ENCODE measurements at regions not wholly inside any gene's neighbourhood (a gene's known extent, or its start where the extent isn't known, plus 50 kb on each side); places are given as distances from the start of the nearest gene placed in this dataset.

DNA sequence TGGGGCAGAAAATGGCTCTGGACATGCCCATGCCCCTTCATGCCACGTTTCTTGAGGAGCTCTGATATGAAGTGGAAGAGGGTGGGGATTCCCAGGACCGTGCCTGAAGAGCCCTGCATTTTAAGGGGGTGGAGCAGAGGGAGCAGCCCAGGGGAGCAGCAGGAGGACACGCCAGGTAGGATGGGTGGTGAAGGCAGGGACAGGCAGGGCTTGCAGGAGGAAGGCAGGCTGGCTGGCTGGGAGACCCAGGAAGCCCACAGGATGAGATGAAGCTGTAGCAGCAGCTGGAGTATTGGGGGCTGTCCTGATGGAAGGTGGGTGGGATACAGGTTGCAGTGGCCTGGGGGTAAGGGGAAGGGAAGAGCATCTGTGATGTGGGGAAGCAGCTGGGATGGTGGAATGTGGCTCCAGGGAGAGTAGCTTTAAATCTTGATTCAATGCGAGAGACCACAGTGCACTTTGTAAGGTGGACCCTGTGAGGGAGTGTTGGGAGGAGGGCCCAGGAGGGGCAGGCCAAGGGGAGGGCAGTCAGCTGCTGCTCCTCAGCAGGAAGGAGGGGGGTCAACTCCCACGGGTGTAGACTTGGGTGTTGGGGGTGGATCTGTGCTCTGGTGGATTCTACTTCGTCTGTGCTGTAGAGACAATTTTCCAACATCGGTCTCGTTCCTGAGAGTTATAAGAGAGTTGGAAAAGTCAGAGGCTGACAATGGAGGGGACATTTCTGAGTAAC is 242.6 kb upstream of the IRX4 start:
- TF ChIP-seq, protein P1, sequence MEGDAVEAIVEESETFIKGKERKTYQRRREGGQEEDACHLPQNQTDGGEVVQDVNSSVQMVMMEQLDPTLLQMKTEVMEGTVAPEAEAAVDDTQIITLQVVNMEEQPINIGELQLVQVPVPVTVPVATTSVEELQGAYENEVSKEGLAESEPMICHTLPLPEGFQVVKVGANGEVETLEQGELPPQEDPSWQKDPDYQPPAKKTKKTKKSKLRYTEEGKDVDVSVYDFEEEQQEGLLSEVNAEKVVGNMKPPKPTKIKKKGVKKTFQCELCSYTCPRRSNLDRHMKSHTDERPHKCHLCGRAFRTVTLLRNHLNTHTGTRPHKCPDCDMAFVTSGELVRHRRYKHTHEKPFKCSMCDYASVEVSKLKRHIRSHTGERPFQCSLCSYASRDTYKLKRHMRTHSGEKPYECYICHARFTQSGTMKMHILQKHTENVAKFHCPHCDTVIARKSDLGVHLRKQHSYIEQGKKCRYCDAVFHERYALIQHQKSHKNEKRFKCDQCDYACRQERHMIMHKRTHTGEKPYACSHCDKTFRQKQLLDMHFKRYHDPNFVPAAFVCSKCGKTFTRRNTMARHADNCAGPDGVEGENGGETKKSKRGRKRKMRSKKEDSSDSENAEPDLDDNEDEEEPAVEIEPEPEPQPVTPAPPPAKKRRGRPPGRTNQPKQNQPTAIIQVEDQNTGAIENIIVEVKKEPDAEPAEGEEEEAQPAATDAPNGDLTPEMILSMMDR (IDR thresholded peaks at IDR 0.05; ENCODE audit: low read depth, low read length) = no peak
- no peak for TF ChIP-seq EZH2phosphoT487 (IDR thresholded peaks at IDR 0.05; ENCODE audit: low read depth)

All from OCI-LY3 (cell line).